ENCODE measurements at regions not wholly inside any gene's neighbourhood (a gene's known extent, or its start where the extent isn't known, plus 50 kb on each side); places are given as distances from the start of the nearest gene placed in this dataset.
A peak's percentile ranks its signal among the peaks of the same experiment; 100 is the strongest.

DNA sequence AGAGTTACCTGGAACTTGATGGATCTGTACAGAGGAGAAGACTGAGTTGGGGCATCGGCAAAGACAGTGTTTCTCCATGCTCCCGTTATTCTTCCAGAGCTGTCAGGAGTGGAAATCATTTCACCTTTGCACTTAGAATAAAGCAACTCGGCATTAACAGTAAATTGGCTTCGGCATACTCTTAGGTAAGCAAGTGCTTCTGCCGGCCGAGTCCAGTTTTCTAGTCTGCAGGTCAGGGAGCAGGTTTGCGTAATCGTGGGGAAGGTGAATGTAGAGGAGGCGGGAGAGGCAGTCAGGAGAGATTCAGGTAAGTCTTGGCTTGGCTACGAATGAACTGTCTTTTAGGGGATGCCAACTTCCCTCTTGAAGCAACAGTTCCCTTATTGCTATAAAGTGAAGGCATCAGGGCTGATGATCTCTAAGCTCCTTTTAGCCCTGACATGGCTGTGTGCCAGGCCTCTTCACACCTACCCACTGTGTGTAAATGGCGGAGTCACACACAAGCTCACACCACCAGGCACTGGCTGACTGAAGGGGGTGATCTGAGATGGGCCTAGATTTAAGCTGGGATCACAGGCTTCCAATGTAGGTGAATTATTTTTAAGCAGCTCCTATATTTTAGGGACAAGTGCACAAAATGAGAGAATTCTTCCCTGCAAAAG, 127.1 kb downstream of the GATA3 start:
- H3K36me3 ChIP-seq (ENCODE audit: low read depth) = no peaks in the 10 kb centered on the region
- H4K20me1 ChIP-seq (ENCODE audit: insufficient read depth) = no peaks in the 10 kb centered on the region
- BruUV-seq (replicated peaks) = no TSS peak
- no peaks in the 10 kb centered on the region for H3K9me2 ChIP-seq (ENCODE audit: insufficient read depth)
- intact Hi-C loops (cut with micrococcal nuclease; ENCODE audit: unreplicated experiment) = no loop called here
- ChIA-PET POLR2A (ENCODE audit: unreplicated experiment) (no interaction called here), CTCF (no interaction called here)
- no peaks in the 10 kb centered on the region for H3K9me3 ChIP-seq (ENCODE audit: insufficient read depth, low read depth)
- H3K27me3 ChIP-seq (ENCODE audit: insufficient read depth, low read depth) = no peaks in the 10 kb centered on the region
- H3K27ac ChIP-seq = peak overlapping the region; percentile 97
- no peak for DNase-seq
- H2AFZ ChIP-seq = no peak overlapping the region
- H3K4me2 ChIP-seq = 0 out of 2 replicates have a peak overlapping the region, but pooled peaks have one; percentile 74
- H3F3A ChIP-seq (ENCODE audit: insufficient read depth, low read depth) = peaks cover 22% of the 10 kb centered on the region
- TF ChIP-seq CTCF (conservative IDR thresholded peaks at IDR 0.05) = no peak
- TF ChIP-seq EZH2 (IDR thresholded peaks at IDR 0.05; ENCODE audit: low read depth) = no peak
- peaks cover 28% of the 10 kb centered on the region for H3K4me1 ChIP-seq (replicated peaks; ENCODE audit: insufficient read depth)
- H3K4me3 ChIP-seq = no peak overlapping the region
- no peaks in the 10 kb centered on the region for H3K79me2 ChIP-seq (ENCODE audit: low read depth)

DNA sequence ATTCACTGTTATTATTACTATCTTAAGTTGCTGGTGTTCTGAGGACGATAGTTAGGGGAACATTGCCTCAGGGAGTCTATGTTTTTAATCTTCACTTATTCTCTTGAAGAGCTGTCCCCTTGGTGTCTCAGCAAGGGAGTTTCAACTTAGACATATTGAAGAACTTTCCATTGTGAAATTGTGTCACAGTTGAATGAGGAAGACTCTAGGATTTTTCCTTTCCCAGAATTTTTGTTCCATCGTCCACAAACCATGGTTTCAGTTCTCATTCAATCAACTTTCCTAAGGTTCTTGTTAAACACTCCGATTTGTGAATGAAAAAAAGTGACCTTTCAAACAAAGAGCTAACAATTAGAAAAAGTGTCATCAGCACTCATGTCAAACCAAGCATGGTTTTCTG, 128.3 kb downstream of the GATA3 start:
- peak overlapping the region; percentile 38; the same call in 1 of the 2 replicates for H3K4me3 ChIP-seq
- DNase-seq = peak in 1 of 2 experiments; percentile 51
- ChIA-PET POLR2A (ENCODE audit: unreplicated experiment) (interaction anchor here (0.6 to 0.7 kb wide), 2 partner anchors 33 to 527 kb away, joined by 3 to 9 read pairs; no protein-coding TSS in a partner anchor), CTCF (no interaction called here)
- peaks cover 28% of the 10 kb centered on the region for H3K4me1 ChIP-seq (replicated peaks; ENCODE audit: insufficient read depth)
- peak overlapping the region; percentile 74 for H3K4me2 ChIP-seq
- H3K9me3 ChIP-seq (ENCODE audit: insufficient read depth, low read depth) = no peaks in the 10 kb centered on the region
- peak overlapping the region; percentile 83; the same call in 1 of the 2 replicates for H2AFZ ChIP-seq
- no peaks in the 10 kb centered on the region for H4K20me1 ChIP-seq (ENCODE audit: insufficient read depth)
- peaks cover 22% of the 10 kb centered on the region for H3F3A ChIP-seq (ENCODE audit: insufficient read depth, low read depth)
- TF ChIP-seq CTCF (conservative IDR thresholded peaks at IDR 0.05) = no peak
- TF ChIP-seq EZH2 (IDR thresholded peaks at IDR 0.05; ENCODE audit: low read depth) = no peak
- H3K27ac ChIP-seq = peak overlapping the region; percentile 97
- no TSS peak for BruUV-seq (replicated peaks)
- intact Hi-C loops (cut with micrococcal nuclease; ENCODE audit: unreplicated experiment) = loop anchor here (1.0 kb wide), 1 partner anchor 52 kb away; no protein-coding TSS in a partner anchor
- no peaks in the 10 kb centered on the region for H3K36me3 ChIP-seq (ENCODE audit: low read depth)
- H3K9me2 ChIP-seq (ENCODE audit: insufficient read depth) = no peaks in the 10 kb centered on the region
- no peaks in the 10 kb centered on the region for H3K27me3 ChIP-seq (ENCODE audit: insufficient read depth, low read depth)
- H3K79me2 ChIP-seq (ENCODE audit: low read depth) = no peaks in the 10 kb centered on the region

DNA sequence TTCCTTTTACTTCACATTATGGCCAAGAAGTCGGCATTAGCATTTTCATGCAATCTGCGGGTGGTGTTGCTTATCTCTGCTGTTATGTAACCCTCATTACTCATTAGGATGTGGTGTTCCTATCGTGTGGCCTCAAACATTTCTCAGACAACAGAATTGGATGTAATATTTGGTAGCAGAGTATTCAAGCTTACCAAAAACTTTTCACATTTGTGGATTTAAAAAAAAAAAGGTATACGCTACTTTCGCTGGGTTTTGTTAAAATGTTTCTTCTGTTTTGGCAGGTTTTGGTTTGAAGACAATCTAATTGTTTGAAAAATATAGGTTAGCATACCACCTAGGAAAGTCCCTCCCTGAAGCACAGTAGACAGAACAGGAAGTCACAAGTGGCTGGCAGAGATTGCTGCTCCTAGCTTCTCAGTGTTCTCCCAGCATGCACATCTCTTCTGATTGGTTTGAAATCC, 128.8 kb downstream of the GATA3 start:
- DNase-seq = peak; percentile 33 to 81
- TF ChIP-seq EZH2 (IDR thresholded peaks at IDR 0.05; ENCODE audit: low read depth) (no peak), CTCF (conservative IDR thresholded peaks at IDR 0.05) (no peak)
- H3K27me3 ChIP-seq (ENCODE audit: insufficient read depth, low read depth) = no peaks in the 10 kb centered on the region
- POLR2A ChIA-PET (ENCODE audit: unreplicated experiment) = interaction anchor here (0.7 to 0.9 kb wide), 2 partner anchors 11 to 32 kb away, joined by 8 to 9 read pairs; no protein-coding TSS in a partner anchor
- H3K9me2 ChIP-seq (ENCODE audit: insufficient read depth) = no peaks in the 10 kb centered on the region
- CTCF ChIA-PET = no interaction called here
- H3K4me2 ChIP-seq = peak overlapping the region; percentile 74
- H2AFZ ChIP-seq = peak overlapping the region; percentile 83
- H3K27ac ChIP-seq = peak overlapping the region; percentile 97
- H3K4me1 ChIP-seq (replicated peaks; ENCODE audit: insufficient read depth) = peaks cover 28% of the 10 kb centered on the region
- intact Hi-C loops (cut with micrococcal nuclease; ENCODE audit: unreplicated experiment) = loop anchor here (1.0 kb wide), 1 partner anchor 52 kb away; no protein-coding TSS in a partner anchor
- no peaks in the 10 kb centered on the region for H3K79me2 ChIP-seq (ENCODE audit: low read depth)
- H3F3A ChIP-seq (ENCODE audit: insufficient read depth, low read depth) = peaks cover 22% of the 10 kb centered on the region
- H3K4me3 ChIP-seq = peak overlapping the region; percentile 38; the same call in 1 of the 2 replicates
- no TSS peak for BruUV-seq (replicated peaks)
- no peaks in the 10 kb centered on the region for H3K9me3 ChIP-seq (ENCODE audit: insufficient read depth, low read depth)
- H3K36me3 ChIP-seq (ENCODE audit: low read depth) = no peaks in the 10 kb centered on the region
- no peaks in the 10 kb centered on the region for H4K20me1 ChIP-seq (ENCODE audit: insufficient read depth)
